A673 (cell line): ENCODE measurements at regions not wholly inside any gene's neighbourhood (a gene's known extent, or its start where the extent isn't known, plus 50 kb on each side); places are given as distances from the start of the nearest gene placed in this dataset.

Source experiments
- CTCF ChIP-seq: fragments of 300-800, 200-600 bp; sonication (generic); conservative IDR thresholded peaks from 2 replicates; pipeline ENCODE4 v1.5.1; 2017; ENCODE audit warnings: low read depth, mild to moderate bottlenecking, antibody characterized with exemption, low read length, moderate library complexity, mixed read lengths
- EZH2 ChIP-seq: fragments of 200-600 bp; sonication (generic); IDR thresholded peaks from 2 replicates; pipeline ENCODE4 v1.6.1; 2017; ENCODE audit warnings: borderline replicate concordance, low read depth, mild to moderate bottlenecking, mixed read lengths, antibody characterized with exemption, low read length; ENCODE audit not compliant: poor library complexity, severe bottlenecking

GRCh38 chr19:30879736-30880135 is 469.5 kb downstream of the TSHZ3 start:
- TF ChIP-seq CTCF: no peak
- TF ChIP-seq EZH2: no peak
